ENCODE measurements at regions not wholly inside any gene's neighbourhood (a gene's known extent, or its start where the extent isn't known, plus 50 kb on each side); places are given as distances from the start of the nearest gene placed in this dataset.

- no peak for TF ChIP-seq CTCF (IDR thresholded peaks at IDR 0.05)
- TF ChIP-seq POLR2A (IDR thresholded peaks at IDR 0.05): no peak
Measured at GRCh38 chr5:5828619-5829018, 406.1 kb downstream of the ICE1 start.
